ENCODE measurements at regions not wholly inside any gene's neighbourhood (a gene's known extent, or its start where the extent isn't known, plus 50 kb on each side); places are given as distances from the start of the nearest gene placed in this dataset.

GRCh38 chr7:51732116-51732515 lies 415.5 kb upstream of the COBL start:
- H3K4me3 ChIP-seq (replicated peaks; ENCODE audit: low read depth, low read length): no peak overlapping the region
- no peak for DNase-seq (ENCODE audit: low read depth)
- no peak for TF ChIP-seq CTCF (IDR thresholded peaks at IDR 0.05; ENCODE audit: low read length, missing control alignments)

GRCh38 chr7:51731075-51731474 lies 414.5 kb upstream of the COBL start:
- no peak for TF ChIP-seq CTCF (IDR thresholded peaks at IDR 0.05; ENCODE audit: low read length, missing control alignments)
- no peak for DNase-seq (ENCODE audit: low read depth)
- no peak overlapping the region for H3K4me3 ChIP-seq (replicated peaks; ENCODE audit: low read depth, low read length)

DNA sequence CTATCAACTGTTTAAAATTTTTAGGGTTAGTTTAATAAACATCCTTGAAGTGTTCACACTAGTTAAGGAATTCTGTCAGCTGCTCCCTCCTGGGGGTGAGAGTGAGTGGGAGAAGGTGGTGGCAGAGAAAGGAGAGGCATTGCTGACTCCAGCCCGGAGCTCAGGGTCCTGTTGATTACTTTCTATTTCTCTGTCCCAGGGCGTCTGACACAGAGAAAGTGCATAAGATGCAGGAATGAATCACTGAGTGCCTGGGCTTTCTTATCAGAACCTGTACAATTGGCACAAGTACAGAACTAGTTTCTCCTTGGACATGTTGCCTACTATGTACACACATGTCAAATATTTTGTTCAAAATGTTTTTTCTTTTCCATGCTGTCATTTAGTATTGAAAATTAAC lies 410.8 kb upstream of the COBL start:
- H3K4me3 ChIP-seq (replicated peaks; ENCODE audit: low read depth, low read length): no peak overlapping the region
- TF ChIP-seq CTCF (IDR thresholded peaks at IDR 0.05; ENCODE audit: low read length, missing control alignments): no peak
- no peak for DNase-seq (ENCODE audit: low read depth)

- no peak for DNase-seq (ENCODE audit: low read depth)
- no peak overlapping the region for H3K4me3 ChIP-seq (replicated peaks; ENCODE audit: low read depth, low read length)
- TF ChIP-seq CTCF (IDR thresholded peaks at IDR 0.05; ENCODE audit: low read length, missing control alignments): no peak
Measured at GRCh38 chr7:51706851-51707250, 390.2 kb upstream of the COBL start.

GRCh38 chr7:51705701-51706100 lies 389.1 kb upstream of the COBL start:
- no peak for DNase-seq (ENCODE audit: low read depth)
- TF ChIP-seq CTCF (IDR thresholded peaks at IDR 0.05; ENCODE audit: low read length, missing control alignments): no peak
- H3K4me3 ChIP-seq (replicated peaks; ENCODE audit: low read depth, low read length): no peak overlapping the region

- TF ChIP-seq CTCF (IDR thresholded peaks at IDR 0.05; ENCODE audit: low read length, missing control alignments): no peak
- no peak for DNase-seq (ENCODE audit: low read depth)
- no peak overlapping the region for H3K4me3 ChIP-seq (replicated peaks; ENCODE audit: low read depth, low read length)
Measured at GRCh38 chr7:51702673-51703072, 386.1 kb upstream of the COBL start.

- H3K4me3 ChIP-seq (replicated peaks; ENCODE audit: low read depth, low read length): no peak overlapping the region
- TF ChIP-seq CTCF (IDR thresholded peaks at IDR 0.05; ENCODE audit: low read length, missing control alignments): no peak
- no peak for DNase-seq (ENCODE audit: low read depth)
Measured at GRCh38 chr7:51701935-51702334, 385.3 kb upstream of the COBL start.
